ENCODE measurements at regions not wholly inside any gene's neighbourhood (a gene's known extent, or its start where the extent isn't known, plus 50 kb on each side); places are given as distances from the start of the nearest gene placed in this dataset.

GRCh38 chr13:50401049-50401505 is 385.8 kb downstream of the KCNRG start:
- peak; percentile 74 to 89 for DNase-seq (ENCODE audit: low read depth in 2 of 2)
- no peak for TF ChIP-seq CTCF (IDR thresholded peaks at IDR 0.05; ENCODE audit: low read depth, low read length)
- no peak overlapping the region for H3K4me3 ChIP-seq (replicated peaks in 1 of 2; ENCODE audit: low read depth in 2 of 2, low read length in 2 of 2)

- H3K4me3 ChIP-seq (replicated peaks in 1 of 2; ENCODE audit: low read depth in 2 of 2, low read length in 2 of 2): no peak overlapping the region
- DNase-seq (ENCODE audit: low read depth in 2 of 2): peak; percentile 64 to 72
- no peak for TF ChIP-seq CTCF (IDR thresholded peaks at IDR 0.05; ENCODE audit: low read depth, low read length)
These were observed 386.6 kb downstream of the KCNRG start for GRCh38 chr13:50401721-50402465.

GRCh38 chr13:50403311-50403710 is 388.1 kb downstream of the KCNRG start:
- no peak overlapping the region for H3K4me3 ChIP-seq (replicated peaks in 1 of 2; ENCODE audit: low read depth in 2 of 2, low read length in 2 of 2)
- no peak for TF ChIP-seq CTCF (IDR thresholded peaks at IDR 0.05; ENCODE audit: low read depth, low read length)
- DNase-seq (ENCODE audit: low read depth in 2 of 2): no peak

GRCh38 chr13:50404116-50404515 is 388.9 kb downstream of the KCNRG start:
- H3K4me3 ChIP-seq (replicated peaks in 1 of 2; ENCODE audit: low read depth in 2 of 2, low read length in 2 of 2): no peak overlapping the region
- TF ChIP-seq CTCF (IDR thresholded peaks at IDR 0.05; ENCODE audit: low read depth, low read length): no peak

GRCh38 chr13:50404769-50405168 is 389.5 kb downstream of the KCNRG start:
- H3K4me3 ChIP-seq (replicated peaks in 1 of 2; ENCODE audit: low read depth in 2 of 2, low read length in 2 of 2): no peak overlapping the region
- no peak for DNase-seq (ENCODE audit: low read depth in 2 of 2)
- TF ChIP-seq CTCF (IDR thresholded peaks at IDR 0.05; ENCODE audit: low read depth, low read length): no peak

More at GRCh38 chr13:50404116-50404515, 388.9 kb downstream of the KCNRG start:
- DNase-seq (ENCODE audit: low read depth in 2 of 2): no peak

- H3K4me3 ChIP-seq (replicated peaks in 1 of 2; ENCODE audit: low read depth in 2 of 2, low read length in 2 of 2): no peak overlapping the region
- no peak for TF ChIP-seq CTCF (IDR thresholded peaks at IDR 0.05; ENCODE audit: low read depth, low read length)
- DNase-seq (ENCODE audit: low read depth in 2 of 2): no peak
These were observed 391.6 kb downstream of the KCNRG start for GRCh38 chr13:50406831-50407230.
